ENCODE measurements at regions not wholly inside any gene's neighbourhood (a gene's known extent, or its start where the extent isn't known, plus 50 kb on each side); places are given as distances from the start of the nearest gene placed in this dataset.

DNA sequence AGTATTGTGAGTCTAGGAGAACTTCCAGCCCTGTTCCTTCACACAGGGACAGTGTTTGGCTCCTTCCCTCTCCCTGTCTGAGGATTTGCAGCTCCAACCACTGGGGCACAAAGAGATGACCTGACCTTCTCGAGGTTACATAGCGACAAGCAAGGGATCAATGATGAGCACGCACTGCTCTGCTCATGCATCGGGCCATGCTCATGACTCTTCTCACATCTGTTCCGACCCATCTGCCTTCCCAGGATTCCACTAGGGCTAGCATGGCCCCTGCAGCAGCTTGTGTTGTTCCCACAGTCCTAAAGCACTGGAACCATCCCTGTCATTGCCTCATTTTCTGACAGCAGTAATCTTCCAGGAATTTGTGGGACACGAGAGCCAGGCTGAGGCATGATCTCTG lies 78.8 kb upstream of the ARHGAP28 start:
- no peak overlapping the region for H3K4me3 ChIP-seq (ENCODE audit: insufficient read depth in 1 of 2, low read depth in 1 of 2, low read length in 2 of 2)
- H3K14ac ChIP-seq (ENCODE audit: low read length in 2 of 2) = peak overlapping the region in 1 of 2 experiments; percentile 44
- H3K18ac ChIP-seq (ENCODE audit: low read depth in 1 of 2, low read length in 2 of 2) = no peak overlapping the region
- no peaks in the 10 kb centered on the region for H3K9me3 ChIP-seq (ENCODE audit: control insufficient read depth, low read length)
- H2AK5ac ChIP-seq (ENCODE audit: low read length, severe bottlenecking) = no peak overlapping the region
- H3K27me3 ChIP-seq (ENCODE audit: control insufficient read depth in 1 of 2, insufficient read depth in 1 of 2, low read length in 2 of 2) = peaks cover 0 to 16% of the 10 kb centered on the region in 2 experiments
- no peaks in the 10 kb centered on the region for H3K36me3 ChIP-seq (ENCODE audit: control insufficient read depth in 1 of 2, insufficient read depth in 2 of 2, low read depth in 1 of 2, low read length in 2 of 2)
- no peak overlapping the region for H3K27ac ChIP-seq (ENCODE audit: low read length, poor library complexity, severe bottlenecking)
- no peak overlapping the region for H2BK120ac ChIP-seq (ENCODE audit: low read depth, low read length)
- H2BK5ac ChIP-seq (ENCODE audit: low read depth, low read length, poor library complexity, severe bottlenecking) = no peak overlapping the region
- peak overlapping the region; percentile 16 for H4K91ac ChIP-seq (ENCODE audit: low read length)
- WGBS = 71% methylated on average over 6 of the region's 6 CpGs
- no peak overlapping the region for H2BK12ac ChIP-seq (ENCODE audit: low read length in 2 of 2)
- no peak overlapping the region for H3K23ac ChIP-seq (ENCODE audit: low read length in 2 of 2)
- H3K79me1 ChIP-seq (replicated peaks; ENCODE audit: low read length, poor library complexity, severe bottlenecking) = no peaks in the 10 kb centered on the region
- no peak for DNase-seq
- no peak overlapping the region for H2AFZ ChIP-seq (ENCODE audit: low read depth, low read length)
- no peak overlapping the region for H2BK15ac ChIP-seq (ENCODE audit: low read depth, poor library complexity, severe bottlenecking)
- no peak overlapping the region for H3K4me2 ChIP-seq (ENCODE audit: low read length, poor library complexity, severe bottlenecking)
- H4K8ac ChIP-seq (ENCODE audit: low read length) = no peak overlapping the region
- no peak overlapping the region for H3K4ac ChIP-seq (ENCODE audit: low read depth in 1 of 2, low read length in 2 of 2)
- H3K9ac ChIP-seq (ENCODE audit: low read length) = no peak overlapping the region
- H3K4me1 ChIP-seq (ENCODE audit: control insufficient read depth, insufficient read depth, low read depth, low read length) = peaks cover 4% of the 10 kb centered on the region

DNA sequence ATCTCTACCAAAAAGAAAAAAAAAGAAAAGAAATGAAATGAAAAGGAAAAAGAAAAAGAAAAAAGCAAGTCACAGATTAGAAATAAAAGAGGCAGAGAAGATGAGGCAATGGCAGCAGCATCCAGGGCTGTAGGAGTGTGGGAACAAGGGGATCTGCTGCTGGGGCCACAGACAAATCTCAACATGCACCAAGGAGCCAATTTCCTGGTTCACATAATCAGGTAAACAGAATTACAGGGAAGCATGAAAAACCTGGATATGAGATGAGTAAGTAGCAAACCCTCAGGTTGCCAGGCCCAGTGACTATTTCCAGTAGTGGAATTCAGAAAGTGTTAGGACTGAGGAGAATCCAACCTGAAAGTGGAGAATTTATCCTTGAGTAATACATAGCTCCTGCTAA lies 77.4 kb upstream of the ARHGAP28 start:
- no peak overlapping the region for H3K4me2 ChIP-seq (ENCODE audit: low read length, poor library complexity, severe bottlenecking)
- H3K4me3 ChIP-seq (ENCODE audit: insufficient read depth in 1 of 2, low read depth in 1 of 2, low read length in 2 of 2) = no peak overlapping the region
- no peak overlapping the region for H3K27ac ChIP-seq (ENCODE audit: low read length, poor library complexity, severe bottlenecking)
- H3K23ac ChIP-seq (ENCODE audit: low read length in 2 of 2) = no peak overlapping the region
- H3K36me3 ChIP-seq (ENCODE audit: control insufficient read depth in 1 of 2, insufficient read depth in 2 of 2, low read depth in 1 of 2, low read length in 2 of 2) = no peaks in the 10 kb centered on the region
- DNase-seq = no peak
- no peaks in the 10 kb centered on the region for H3K79me1 ChIP-seq (replicated peaks; ENCODE audit: low read length, poor library complexity, severe bottlenecking)
- H3K27me3 ChIP-seq (ENCODE audit: control insufficient read depth in 1 of 2, insufficient read depth in 1 of 2, low read length in 2 of 2) = peaks cover 0 to 5% of the 10 kb centered on the region in 2 experiments
- H4K8ac ChIP-seq (ENCODE audit: low read length) = no peak overlapping the region
- no peak overlapping the region for H2BK120ac ChIP-seq (ENCODE audit: low read depth, low read length)
- no peak overlapping the region for H2AFZ ChIP-seq (ENCODE audit: low read depth, low read length)
- no peak overlapping the region for H3K4ac ChIP-seq (ENCODE audit: low read depth in 1 of 2, low read length in 2 of 2)
- H4K91ac ChIP-seq (ENCODE audit: low read length) = no peak overlapping the region
- H3K4me1 ChIP-seq (ENCODE audit: control insufficient read depth, insufficient read depth, low read depth, low read length) = peaks cover 4% of the 10 kb centered on the region
- no peak overlapping the region for H3K14ac ChIP-seq (ENCODE audit: low read length in 2 of 2)
- H3K9me3 ChIP-seq (ENCODE audit: control insufficient read depth, low read length) = no peaks in the 10 kb centered on the region
- H2BK5ac ChIP-seq (ENCODE audit: low read depth, low read length, poor library complexity, severe bottlenecking) = no peak overlapping the region
- H3K18ac ChIP-seq (ENCODE audit: low read depth in 1 of 2, low read length in 2 of 2) = no peak overlapping the region
- no peak overlapping the region for H2AK5ac ChIP-seq (ENCODE audit: low read length, severe bottlenecking)
- no peak overlapping the region for H3K9ac ChIP-seq (ENCODE audit: low read length)
- H2BK15ac ChIP-seq (ENCODE audit: low read depth, poor library complexity, severe bottlenecking) = no peak overlapping the region
- no peak overlapping the region for H2BK12ac ChIP-seq (ENCODE audit: low read length in 2 of 2)

DNA sequence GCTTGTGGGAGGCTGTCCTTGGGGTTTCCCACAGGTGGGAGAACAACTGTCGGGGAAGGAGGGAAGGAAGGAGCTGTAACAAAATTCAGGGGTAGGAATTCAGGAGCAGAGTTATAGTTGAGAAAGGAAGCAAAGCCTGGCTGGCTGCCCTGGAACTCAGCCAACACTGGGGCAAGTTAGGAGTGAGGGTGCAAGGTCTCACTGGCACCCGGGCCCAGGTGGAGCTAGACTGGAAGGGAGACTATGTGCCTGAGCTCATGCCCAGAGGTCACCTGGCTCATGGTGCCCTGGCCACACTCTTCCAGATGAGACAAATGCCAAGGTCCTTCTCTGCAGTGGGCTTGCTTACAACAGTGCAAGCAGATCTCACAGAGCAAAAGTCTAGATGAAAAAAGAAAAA lies 75.6 kb upstream of the ARHGAP28 start:
- Histone ChIP-seq H3K9me3 (ENCODE audit: control insufficient read depth, low read length) (no peaks in the 10 kb centered on the region), H4K8ac (ENCODE audit: low read length) (no peak overlapping the region), H2AFZ (ENCODE audit: low read depth, low read length) (no peak overlapping the region), H2BK120ac (ENCODE audit: low read depth, low read length) (no peak overlapping the region), H2AK5ac (ENCODE audit: low read length, severe bottlenecking) (no peak overlapping the region), H3K79me1 (replicated peaks; ENCODE audit: low read length, poor library complexity, severe bottlenecking) (no peaks in the 10 kb centered on the region), H3K9ac (ENCODE audit: low read length) (no peak overlapping the region), H3K4me2 (ENCODE audit: low read length, poor library complexity, severe bottlenecking) (no peak overlapping the region), H2BK15ac (ENCODE audit: low read depth, poor library complexity, severe bottlenecking) (no peak overlapping the region), H3K18ac (ENCODE audit: low read depth in 1 of 2, low read length in 2 of 2) (no peak overlapping the region), H3K27me3 (ENCODE audit: control insufficient read depth in 1 of 2, insufficient read depth in 1 of 2, low read length in 2 of 2) (peaks cover 0 to 5% of the 10 kb centered on the region in 2 experiments), H3K23ac (ENCODE audit: low read length in 2 of 2) (no peak overlapping the region), H3K14ac (ENCODE audit: low read length in 2 of 2) (no peak overlapping the region), H2BK12ac (ENCODE audit: low read length in 2 of 2) (no peak overlapping the region), H2BK5ac (ENCODE audit: low read depth, low read length, poor library complexity, severe bottlenecking) (no peak overlapping the region), H3K4ac (ENCODE audit: low read depth in 1 of 2, low read length in 2 of 2) (no peak overlapping the region), H3K4me1 (ENCODE audit: control insufficient read depth, insufficient read depth, low read depth, low read length) (peaks cover 4% of the 10 kb centered on the region), H3K4me3 (ENCODE audit: insufficient read depth in 1 of 2, low read depth in 1 of 2, low read length in 2 of 2) (no peak overlapping the region), H3K27ac (ENCODE audit: low read length, poor library complexity, severe bottlenecking) (no peak overlapping the region), H4K91ac (ENCODE audit: low read length) (no peak overlapping the region), H3K36me3 (ENCODE audit: control insufficient read depth in 1 of 2, insufficient read depth in 2 of 2, low read depth in 1 of 2, low read length in 2 of 2) (no peaks in the 10 kb centered on the region)
- DNase-seq = no peak
- WGBS = 90% methylated on average over 2 of the region's 2 CpGs

DNA sequence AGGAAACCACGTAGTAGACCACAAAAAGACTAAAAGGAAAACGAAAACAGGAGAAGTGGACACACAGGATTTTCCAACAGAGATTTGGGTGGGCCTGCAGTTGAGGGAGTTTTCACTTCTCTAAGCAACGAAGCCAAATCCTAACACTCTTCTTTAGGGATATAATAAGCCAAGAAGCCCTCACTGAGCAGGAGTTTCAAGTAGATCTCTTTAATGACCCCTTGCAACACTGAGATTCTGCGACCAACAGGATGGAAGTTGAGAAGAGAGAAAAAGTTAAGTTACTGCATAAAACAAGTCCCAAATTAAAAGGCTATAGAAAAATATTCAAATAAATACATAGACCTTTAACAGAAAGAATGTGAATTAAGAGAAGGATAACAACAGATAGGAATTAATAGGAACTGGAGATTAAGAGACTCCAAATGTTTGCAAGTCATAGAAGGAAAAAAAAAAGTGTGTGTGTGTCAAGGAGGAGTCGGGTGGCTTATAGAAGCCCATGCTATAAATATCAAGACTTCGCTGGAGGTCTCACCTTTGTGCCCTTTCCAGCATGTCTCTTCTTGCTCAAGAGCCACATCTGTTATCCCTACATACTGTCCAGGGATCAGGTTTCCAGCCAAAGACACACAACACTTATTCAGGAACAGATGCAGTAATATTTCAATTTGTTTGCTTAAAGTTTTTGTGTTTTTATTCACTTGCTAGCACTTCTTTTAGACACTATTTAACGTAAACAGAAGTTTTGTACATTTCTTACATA lies 69.4 kb upstream of the ARHGAP28 start:
- Histone ChIP-seq H3K79me1 (replicated peaks; ENCODE audit: low read length, poor library complexity, severe bottlenecking) (no peaks in the 10 kb centered on the region), H3K27ac (ENCODE audit: low read length, poor library complexity, severe bottlenecking) (no peak overlapping the region), H3K27me3 (ENCODE audit: control insufficient read depth in 1 of 2, insufficient read depth in 1 of 2, low read length in 2 of 2) (no peaks in the 10 kb centered on the region), H3K4me1 (ENCODE audit: control insufficient read depth, insufficient read depth, low read depth, low read length) (no peaks in the 10 kb centered on the region), H3K36me3 (ENCODE audit: control insufficient read depth in 1 of 2, insufficient read depth in 2 of 2, low read depth in 1 of 2, low read length in 2 of 2) (no peaks in the 10 kb centered on the region), H4K91ac (ENCODE audit: low read length) (no peak overlapping the region), H2BK5ac (ENCODE audit: low read depth, low read length, poor library complexity, severe bottlenecking) (no peak overlapping the region), H3K4me2 (ENCODE audit: low read length, poor library complexity, severe bottlenecking) (no peak overlapping the region), H4K8ac (ENCODE audit: low read length) (no peak overlapping the region), H3K9ac (ENCODE audit: low read length) (no peak overlapping the region), H3K14ac (ENCODE audit: low read length in 2 of 2) (no peak overlapping the region), H2BK15ac (ENCODE audit: low read depth, poor library complexity, severe bottlenecking) (no peak overlapping the region), H2AFZ (ENCODE audit: low read depth, low read length) (no peak overlapping the region), H3K18ac (ENCODE audit: low read depth in 1 of 2, low read length in 2 of 2) (no peak overlapping the region), H2BK12ac (ENCODE audit: low read length in 2 of 2) (no peak overlapping the region), H2AK5ac (ENCODE audit: low read length, severe bottlenecking) (no peak overlapping the region), H3K23ac (ENCODE audit: low read length in 2 of 2) (no peak overlapping the region), H2BK120ac (ENCODE audit: low read depth, low read length) (no peak overlapping the region), H3K4ac (ENCODE audit: low read depth in 1 of 2, low read length in 2 of 2) (no peak overlapping the region), H3K4me3 (ENCODE audit: insufficient read depth in 1 of 2, low read depth in 1 of 2, low read length in 2 of 2) (no peak overlapping the region), H3K9me3 (ENCODE audit: control insufficient read depth, low read length) (no peaks in the 10 kb centered on the region)
- DNase-seq = no peak
- WGBS = 73% methylated on average over 5 of the region's 7 CpGs

All from mesenchymal stem cell (in vitro differentiated cells and primary cell).